OCI-M2 (cell line): ENCODE measurements at regions not wholly inside any gene's neighbourhood (a gene's known extent, or its start where the extent isn't known, plus 50 kb on each side); places are given as distances from the start of the nearest gene placed in this dataset.

Source experiments
- DNase-seq: peaks from one replicate; lab custom pipeline; 2025; ENCODE audit not compliant: unreplicated experiment; lab: John Stamatoyannopoulos, UW

GRCh38 chr1:105964879-105965278 lies 1091.6 kb upstream of the PRMT6 start:
- no peak for DNase-seq

GRCh38 chr1:105997516-105997915 lies 1059.0 kb upstream of the PRMT6 start:
- DNase-seq, result no peak

- no peak for DNase-seq
These were observed 1034.1 kb upstream of the PRMT6 start for GRCh38 chr1:106022312-106022902.

GRCh38 chr1:106027871-106028270 lies 1028.6 kb upstream of the PRMT6 start:
- DNase-seq, result no peak

GRCh38 chr1:106037526-106037925 lies 1018.9 kb upstream of the PRMT6 start:
- DNase-seq, result no peak

GRCh38 chr1:106038260-106038659 lies 1018.2 kb upstream of the PRMT6 start:
- no peak for DNase-seq

- no peak for DNase-seq
These were observed 1012.5 kb upstream of the PRMT6 start for GRCh38 chr1:106043971-106044370.

GRCh38 chr1:106047210-106047609 lies 1009.3 kb upstream of the PRMT6 start:
- DNase-seq, result no peak

- DNase-seq, result no peak
These were observed 1006.9 kb upstream of the PRMT6 start for GRCh38 chr1:106049595-106049994.

- DNase-seq, result no peak
These were observed 1000.6 kb upstream of the PRMT6 start for GRCh38 chr1:106055855-106056254.

- no peak for DNase-seq
These were observed 994.6 kb upstream of the PRMT6 start for GRCh38 chr1:106061586-106062495.

GRCh38 chr1:106063510-106063909 lies 993.0 kb upstream of the PRMT6 start:
- no peak for DNase-seq

GRCh38 chr1:106072909-106073600 lies 983.4 kb upstream of the PRMT6 start:
- no peak for DNase-seq

- no peak for DNase-seq
These were observed 975.7 kb upstream of the PRMT6 start for GRCh38 chr1:106080608-106081325.

GRCh38 chr1:106111044-106111443 lies 945.4 kb upstream of the PRMT6 start:
- no peak for DNase-seq

GRCh38 chr1:106113851-106114250 lies 942.6 kb upstream of the PRMT6 start:
- no peak for DNase-seq

- no peak for DNase-seq
These were observed 935.7 kb upstream of the PRMT6 start for GRCh38 chr1:106120789-106121188.

GRCh38 chr1:106121728-106122127 lies 934.7 kb upstream of the PRMT6 start:
- DNase-seq, result no peak

GRCh38 chr1:106134561-106134960 lies 921.9 kb upstream of the PRMT6 start:
- no peak for DNase-seq

GRCh38 chr1:106173101-106173500 lies 883.4 kb upstream of the PRMT6 start:
- DNase-seq, result no peak

GRCh38 chr1:106178791-106179190 lies 877.7 kb upstream of the PRMT6 start:
- no peak for DNase-seq
